Inferior parietal cortex (tissue), 1 donor: ENCODE measurements at regions not wholly inside any gene's neighbourhood (a gene's known extent, or its start where the extent isn't known, plus 50 kb on each side); places are given as distances from the start of the nearest gene placed in this dataset.

Source experiments
- DNase-seq: peaks from one replicate; pipeline ENCODE4 v3.0.0-alpha.2; 2016; ENCODE audit errors: extremely low spot score

DNA sequence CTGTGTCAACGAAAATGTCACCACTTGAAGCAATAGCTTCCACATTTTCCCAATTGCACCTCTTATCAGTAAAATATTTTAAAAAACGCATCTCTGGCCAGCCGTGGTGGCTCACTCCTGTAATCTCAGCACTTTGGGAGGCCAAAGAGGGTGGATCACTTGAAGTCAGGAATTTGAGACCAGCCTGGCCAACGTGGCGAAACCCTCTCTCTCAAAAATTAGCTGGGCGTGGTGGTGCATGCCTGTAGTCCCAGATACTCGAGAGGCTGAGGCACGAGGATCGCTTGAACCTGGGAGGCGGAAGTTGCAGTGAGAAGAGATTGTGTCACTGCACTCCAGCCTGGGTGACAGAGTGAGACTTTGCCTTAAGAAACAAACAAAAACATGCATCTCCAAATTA lies 210.1 kb upstream of the CHD1 start:
- no peak for DNase-seq

DNA sequence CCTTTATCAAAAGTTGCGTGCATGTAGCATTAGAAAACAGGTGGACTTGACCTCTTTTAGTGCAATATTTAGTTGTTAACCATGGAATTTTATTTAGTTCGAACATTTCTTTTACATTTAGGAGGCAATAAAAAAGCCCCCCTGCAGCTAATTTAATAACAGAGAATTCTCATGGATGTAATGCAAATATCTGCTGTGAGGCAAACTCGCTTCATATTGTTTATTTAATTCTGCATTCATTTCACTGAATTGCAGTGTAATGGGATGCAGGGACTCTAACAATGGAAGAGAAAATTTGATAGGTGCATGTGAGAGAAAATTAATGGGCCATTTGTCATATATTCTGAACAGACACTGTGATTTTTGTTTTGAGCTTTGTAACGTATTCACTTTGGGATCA lies 205.1 kb upstream of the CHD1 start:
- no peak for DNase-seq

DNA sequence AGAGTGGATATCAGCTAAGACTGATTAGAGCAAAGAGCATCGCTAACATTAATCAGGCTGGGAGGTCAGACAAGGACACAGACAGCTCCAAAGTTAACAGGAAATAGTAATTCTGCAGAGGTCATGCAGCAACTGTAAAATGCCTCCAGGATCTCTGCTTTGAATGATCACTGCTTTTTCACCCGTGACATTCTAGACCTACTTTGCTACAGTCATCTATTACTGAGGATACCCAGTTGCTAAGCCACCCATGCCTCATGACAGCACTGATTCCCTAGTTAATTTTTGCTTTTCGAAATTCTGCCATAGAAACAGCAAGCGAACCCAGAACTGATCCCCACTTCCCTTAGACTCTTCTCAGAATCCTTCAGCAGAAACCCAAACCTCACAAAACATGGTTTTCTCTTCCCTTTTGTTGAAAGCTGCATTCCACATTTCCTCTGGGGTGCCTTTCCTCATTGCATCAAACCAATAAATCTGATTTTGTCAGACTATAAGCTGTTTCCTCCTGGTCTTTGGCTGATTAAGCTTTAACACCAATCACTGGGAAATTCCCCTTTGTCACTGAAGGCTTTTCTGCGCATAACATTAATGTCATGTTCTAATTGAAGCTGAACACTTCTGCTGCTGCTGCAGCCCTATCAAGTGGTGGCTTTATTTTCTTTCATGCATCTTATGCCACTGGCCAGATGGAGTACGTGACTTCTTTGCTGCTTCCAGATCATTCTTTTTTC lies 201.1 kb upstream of the CHD1 start:
- no peak for DNase-seq

DNA sequence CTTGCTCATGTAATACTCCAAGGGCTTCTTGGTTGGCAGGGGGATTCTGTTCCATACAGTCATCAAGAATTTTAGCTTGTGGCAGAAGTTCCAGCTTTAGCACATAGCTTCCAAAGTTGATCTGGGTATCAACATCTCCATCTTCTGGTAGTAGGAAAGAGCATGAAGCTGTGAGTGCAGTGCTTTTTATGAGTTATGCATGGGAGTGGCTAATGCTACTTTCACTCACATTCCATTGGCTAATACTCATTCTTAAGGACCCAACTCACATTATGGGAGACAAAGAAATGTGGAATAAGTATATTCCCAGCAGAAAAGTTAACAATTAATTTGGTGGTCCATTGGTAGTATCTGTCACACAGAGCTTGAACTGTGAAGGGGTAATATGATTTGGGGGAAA lies 194.2 kb upstream of the CHD1 start:
- no peak for DNase-seq

DNA sequence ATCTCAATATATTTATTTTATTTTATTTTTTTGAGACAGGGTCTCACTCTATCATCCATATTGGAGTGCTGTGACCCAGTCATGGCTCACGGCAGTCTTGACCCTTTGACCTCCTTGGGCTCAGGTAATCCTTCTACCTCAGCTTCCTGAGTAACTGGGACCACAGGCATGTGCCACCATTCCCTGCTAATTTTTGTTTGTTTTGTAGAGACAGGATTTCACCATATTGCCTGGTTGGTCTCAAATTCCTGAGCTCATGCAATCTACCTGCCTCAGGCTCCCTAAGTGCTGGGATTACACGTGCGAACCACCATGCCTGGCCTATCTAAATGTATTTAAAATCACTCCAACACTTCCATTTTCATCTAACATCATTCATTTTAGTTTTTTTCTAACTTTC lies 190.5 kb upstream of the CHD1 start:
- DNase-seq: no peak

DNA sequence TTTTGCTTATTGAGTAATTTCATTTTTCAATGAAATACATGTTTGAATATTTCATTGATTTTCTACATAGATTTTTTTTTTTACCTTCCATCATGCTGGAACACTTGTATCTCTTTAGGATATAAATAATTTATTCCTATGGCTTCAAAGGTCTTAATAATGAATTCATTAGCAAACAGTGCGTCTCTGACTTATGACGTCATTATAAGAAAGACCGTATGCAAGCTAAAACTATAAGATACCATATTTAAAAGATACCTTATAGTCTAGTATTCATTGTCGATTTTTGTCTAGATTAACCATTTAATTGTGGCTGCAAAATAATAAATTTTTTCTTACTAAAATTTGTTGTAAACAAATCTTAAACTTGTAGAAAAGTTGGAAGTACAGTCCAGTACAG lies 187.7 kb upstream of the CHD1 start:
- no peak for DNase-seq

DNA sequence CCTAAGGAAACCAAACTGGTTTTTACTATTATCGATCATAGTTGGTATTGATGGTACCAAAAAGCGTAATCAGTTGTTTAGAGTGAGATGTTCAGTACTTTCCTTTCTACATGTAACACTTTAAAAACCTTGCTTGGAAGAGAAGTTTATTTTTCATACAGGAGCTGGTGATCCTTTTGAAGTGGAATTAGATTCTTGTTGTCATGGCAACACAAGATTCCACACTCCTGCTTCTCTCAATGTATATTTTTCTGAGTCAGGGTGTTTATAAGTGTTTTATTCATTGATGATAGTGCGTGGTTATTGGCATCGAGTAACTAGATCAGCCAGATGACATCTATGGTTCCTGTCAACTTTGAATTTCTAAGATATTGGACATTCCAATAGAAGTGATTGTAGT lies 181.1 kb upstream of the CHD1 start:
- DNase-seq: no peak

DNA sequence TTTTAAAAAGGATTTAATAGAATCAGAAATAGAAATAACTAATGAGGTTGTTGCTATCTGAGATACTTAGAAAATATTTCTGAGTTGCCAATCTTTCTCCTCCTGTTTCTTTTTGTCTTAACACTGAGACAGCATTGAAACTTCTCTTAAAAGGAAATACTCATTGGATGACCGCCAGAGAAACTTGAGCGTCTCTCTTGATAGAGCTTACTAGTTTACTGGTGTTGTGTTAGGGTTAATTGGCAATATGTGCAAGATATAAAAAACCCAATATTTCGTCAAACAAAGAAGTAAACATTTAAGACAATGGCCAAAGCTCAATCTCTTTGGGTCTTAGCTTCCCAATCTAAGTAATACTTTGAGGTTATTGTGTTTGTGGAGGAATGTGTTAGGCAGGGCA lies 176.4 kb upstream of the CHD1 start:
- peak; percentile 22 for DNase-seq

DNA sequence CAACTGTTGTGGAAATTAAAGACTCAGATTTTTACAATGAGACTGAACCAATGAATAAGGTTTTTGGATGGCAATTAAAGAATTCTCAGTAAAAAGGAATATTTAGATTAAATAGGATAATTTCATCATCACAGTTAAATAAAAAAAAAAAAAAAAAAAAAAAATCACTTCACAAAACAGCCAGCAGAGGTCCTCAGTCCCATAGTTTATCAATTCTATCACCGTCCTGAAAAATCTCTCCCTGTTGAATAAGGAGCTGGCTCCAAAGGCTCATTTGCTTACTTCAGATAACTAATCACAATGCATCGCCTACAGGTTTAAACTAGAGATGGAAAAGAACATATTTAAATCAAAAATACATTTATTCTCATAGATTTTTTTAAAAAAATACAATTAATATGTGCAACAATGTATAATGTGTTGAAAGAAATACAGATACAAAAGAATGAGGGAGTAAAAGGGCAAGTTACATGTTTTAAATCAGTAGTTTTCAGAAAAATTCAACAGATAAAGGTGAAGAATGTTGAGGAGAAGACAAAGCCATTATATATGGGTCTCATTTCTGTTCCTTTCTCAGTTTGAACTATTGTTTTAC lies 175.8 kb upstream of the CHD1 start:
- DNase-seq: peak; percentile 79

DNA sequence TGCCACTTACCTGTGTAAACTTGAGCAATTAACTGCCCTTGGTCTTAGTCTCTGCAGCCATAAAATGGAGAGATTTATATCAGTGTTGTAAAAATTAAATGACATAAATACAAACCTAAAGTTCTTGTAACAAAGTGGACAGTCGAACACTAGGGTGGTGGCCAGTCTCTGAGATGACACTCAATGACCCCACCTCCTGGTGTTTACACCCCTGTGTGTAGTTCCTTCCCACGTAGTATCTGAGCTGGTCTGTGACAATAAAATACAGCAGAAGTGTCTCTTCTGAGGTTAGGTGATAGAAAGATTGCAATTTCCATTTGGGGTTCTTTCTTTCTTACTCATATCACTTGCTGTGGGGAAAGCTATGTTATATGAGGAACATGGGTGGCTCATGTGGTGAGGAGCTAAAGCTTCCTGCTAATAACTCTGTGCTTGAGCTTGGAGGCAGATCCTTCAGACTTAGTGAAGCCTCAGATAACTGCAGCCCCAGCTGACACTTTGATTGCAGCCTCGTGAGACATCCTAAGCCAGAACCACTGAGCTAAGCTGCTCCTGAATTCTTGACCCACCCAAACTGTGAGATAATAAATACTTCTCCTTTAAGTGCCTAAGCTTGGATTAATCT lies 173.4 kb upstream of the CHD1 start:
- no peak for DNase-seq

DNA sequence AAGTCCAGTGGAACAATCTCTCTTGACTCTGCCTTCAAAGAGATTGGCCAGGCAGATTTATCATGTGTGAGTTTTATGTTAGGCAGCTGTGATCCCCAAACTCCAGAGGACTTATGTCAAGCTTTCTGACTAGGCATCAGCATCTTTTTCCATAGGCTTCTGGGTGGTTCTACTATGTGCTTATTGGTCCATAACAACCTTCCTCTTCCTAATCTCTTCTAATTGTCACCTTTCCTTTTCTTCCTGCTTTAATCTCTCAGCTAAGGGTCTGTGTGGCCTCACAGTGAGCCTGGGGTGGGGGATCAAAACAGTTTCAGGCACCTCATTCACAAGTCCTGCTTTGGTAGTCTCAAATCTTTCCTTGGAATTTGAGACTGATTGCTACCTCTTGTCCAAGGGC lies 170.9 kb upstream of the CHD1 start:
- no peak for DNase-seq

DNA sequence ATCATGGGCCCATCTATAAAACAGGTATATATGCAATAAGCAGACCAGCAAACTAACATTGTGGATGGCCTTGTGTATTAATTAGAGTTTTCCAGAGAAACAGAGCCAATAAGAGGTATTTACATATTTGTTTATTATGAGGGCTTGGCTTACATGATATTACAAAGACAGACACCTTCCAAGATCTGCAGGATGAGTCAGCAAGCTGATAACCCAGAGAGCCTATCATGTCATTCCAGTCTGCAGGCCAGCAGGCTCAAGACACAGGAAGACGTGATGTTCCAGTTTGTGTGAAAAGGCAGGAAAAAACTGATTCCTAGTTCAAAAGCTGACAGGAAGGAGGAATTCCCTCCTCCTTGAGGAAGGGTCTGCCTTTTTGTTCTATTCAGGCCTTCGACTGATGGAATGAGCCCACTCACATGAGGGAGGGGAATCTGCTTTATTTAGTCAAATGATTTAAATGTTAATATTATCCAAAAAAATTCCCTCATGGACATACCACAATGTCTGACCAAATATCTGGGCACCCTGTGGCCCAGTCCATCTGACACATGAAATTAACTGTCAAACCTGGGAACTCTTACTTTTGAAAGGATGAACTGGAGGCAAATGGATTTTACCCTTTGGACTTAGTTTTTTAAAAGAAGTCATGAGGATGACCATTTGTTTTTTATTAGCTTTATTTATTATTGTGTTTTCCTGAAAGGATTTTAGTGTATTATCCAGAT lies 161.2 kb upstream of the CHD1 start:
- no peak for DNase-seq

DNA sequence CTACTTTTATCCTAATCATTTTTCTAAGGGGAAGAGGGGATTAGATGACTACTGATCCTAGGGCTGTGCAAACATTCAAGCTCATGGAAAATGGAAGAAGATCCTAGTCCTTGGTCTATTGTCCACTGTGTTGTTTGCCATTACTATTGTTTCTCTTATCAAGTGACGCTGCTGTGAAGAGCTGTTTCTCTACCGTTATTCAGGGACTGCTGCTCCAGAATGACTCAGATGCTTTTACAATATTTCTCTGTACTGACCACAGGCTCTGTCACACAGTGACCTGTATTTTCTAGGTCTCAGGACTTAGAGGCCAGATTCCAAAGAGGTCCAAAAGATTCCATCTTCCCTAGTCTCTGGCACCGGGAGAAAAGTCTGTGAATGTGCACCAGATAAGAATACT lies 159.5 kb upstream of the CHD1 start:
- DNase-seq: no peak

DNA sequence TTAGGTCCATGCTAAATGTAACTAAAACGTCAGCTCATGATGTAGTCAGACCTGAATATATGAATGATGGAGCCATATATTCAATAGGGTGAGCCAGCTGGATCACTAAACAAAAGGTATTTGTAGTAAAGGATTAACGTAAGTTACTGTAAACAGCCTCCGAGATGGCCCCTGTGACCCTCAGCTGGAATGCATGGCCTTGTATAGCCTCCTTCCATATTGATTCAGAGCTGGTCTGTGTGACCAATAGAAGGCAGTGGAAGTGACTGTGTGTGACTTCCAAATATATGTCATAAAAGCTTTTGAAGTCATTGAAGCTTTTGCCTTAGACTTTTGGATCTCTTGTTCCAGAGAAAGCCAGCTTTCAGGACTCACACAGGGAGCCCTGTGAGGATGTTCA lies 154.4 kb upstream of the CHD1 start:
- no peak for DNase-seq

DNA sequence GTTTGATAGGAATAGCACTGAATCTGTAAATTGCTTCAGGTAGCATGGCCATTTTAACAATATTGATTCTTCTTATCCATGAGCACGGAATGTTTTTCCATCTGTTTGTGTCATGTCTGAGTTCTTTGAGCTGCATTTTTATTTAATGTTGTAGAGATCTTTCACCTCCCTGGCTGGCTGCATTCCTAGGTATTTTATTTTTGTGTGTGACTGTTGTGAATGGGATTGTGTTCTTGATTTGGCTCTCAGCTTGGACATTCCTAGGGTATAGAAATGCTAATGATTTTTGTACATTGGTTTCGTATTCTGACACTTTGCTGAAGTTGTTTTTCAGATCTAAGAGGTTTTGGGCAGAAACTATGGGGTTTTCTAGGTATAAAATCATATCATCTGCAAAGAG lies 152.9 kb upstream of the CHD1 start:
- no peak for DNase-seq

DNA sequence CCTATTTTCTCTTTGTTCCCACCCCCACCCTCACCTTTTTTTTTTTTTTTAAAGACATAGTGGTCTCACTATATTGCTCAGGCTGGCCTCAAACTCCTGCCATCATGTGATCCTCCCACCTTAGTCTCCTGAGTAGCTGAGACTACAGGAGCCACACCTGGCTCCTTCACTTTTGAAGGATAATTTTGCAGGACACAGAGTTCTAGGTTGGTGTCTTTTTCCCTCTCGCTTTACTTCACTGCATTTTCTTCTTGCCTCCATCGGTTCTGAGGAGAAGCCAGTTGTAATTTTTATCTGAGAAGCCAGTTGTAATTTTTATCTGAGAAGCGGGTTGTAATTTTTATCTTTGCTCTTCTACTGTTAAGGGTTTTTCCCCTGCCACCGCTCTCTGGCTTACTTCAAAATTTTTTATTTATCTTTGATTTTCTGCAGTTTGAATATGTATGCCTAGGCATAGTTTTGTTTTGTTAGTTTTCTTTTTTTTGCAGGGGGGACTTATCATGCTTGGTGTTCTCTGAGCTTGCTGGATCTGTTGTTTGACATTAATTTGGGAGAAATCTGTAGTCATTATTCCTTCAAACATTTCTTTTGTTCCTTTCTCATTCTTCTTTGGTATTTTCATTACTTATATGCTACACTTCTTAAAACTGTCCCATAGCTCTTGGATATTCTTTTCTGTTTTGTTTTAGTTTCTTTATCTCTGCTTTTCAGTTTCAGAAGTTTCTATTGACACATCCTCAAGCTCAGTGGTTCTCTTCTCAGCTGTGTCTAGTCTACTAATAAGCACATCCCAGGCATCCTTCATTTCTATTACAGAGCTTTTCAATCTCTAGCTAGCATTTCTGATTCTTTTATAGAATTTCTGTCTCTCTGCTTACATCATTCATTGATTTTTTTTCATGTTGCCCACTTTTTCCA lies 148.2 kb upstream of the CHD1 start:
- DNase-seq: no peak

DNA sequence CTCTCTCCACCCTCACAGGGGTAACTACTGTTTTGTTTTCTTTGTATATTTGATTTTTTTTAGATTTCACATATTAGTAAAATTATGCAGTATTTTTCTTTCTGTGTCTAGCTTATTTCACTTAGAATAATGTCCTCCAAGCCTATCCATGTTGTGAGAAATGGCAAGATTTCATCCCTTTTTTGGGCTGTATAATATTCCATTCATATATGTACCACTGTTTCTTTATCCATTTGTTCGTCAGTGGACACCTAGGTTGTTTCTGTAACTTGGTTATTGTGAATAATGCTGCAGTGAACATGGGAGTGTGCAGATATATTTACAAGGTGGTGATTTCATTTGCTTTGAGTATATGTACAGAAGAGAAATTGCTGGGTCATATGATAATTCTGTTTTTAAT lies 144.0 kb upstream of the CHD1 start:
- DNase-seq: no peak

DNA sequence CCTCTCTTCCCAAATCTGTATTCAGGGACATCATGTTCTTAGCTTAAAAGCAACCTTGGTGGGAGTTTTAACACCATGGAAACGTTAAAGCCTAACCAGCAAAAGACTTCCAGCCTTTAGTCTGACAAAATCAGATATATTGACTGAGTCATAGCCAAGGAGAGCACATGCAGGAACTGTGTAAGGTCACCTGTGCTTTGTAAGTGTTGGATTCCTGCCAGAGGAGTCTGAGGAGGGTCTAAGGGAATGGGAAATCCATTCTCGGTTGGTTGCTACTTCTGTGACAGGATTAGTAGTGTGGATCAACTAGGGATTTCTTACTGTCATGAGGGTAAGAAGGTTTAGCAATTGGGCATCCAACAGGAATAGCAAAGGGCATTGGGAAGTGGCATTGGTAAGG lies 142.0 kb upstream of the CHD1 start:
- no peak for DNase-seq

DNA sequence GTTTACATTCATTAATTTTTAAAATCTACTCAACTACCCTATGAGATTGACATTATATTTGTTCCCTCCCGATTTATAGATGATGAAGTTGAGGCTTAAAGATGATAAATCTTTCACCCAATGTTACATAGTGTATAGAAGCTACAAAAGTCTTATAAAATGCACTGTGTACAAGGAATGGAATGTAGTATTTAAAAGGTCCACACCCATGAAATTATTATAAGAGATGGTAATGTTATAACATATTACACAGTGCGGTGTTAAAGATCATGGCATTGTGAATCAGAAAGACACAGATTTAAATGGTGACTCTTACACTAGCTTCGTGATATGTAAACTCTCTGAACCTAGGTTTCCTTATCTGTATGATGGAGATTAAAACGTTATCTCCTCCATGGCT lies 141.6 kb upstream of the CHD1 start:
- no peak for DNase-seq

DNA sequence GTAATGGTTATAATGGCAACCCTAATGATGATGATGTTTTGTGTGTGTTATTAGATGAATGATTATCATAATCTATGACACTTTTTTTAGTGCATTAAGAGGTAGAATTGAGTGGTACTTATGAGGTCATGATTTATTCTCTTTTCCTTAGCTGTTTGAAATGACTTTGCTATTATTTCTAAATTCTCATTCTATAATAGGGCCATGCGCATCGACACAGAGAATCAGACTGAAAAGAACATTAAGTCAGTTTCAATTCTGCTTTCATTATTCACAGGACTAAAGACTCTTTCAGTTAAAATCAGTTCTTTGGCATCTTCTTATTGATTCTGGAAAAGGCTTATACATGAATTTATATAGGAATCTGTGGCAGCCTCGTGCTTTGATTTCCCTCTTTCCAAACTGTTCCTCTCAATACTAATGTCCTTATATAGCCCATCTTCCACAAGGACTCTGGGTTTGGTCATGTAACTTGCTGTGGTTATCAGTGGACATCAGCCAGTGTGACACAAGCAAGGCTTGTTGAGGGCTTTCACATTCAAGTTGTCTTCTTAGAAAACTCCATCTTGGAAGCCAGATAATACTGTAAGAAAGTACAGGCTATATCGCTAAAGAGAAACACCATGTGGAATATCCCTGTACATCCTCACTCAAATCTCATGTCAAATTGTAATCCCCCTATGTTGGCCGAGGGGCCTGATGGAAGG lies 140.3 kb upstream of the CHD1 start:
- no peak for DNase-seq

DNA sequence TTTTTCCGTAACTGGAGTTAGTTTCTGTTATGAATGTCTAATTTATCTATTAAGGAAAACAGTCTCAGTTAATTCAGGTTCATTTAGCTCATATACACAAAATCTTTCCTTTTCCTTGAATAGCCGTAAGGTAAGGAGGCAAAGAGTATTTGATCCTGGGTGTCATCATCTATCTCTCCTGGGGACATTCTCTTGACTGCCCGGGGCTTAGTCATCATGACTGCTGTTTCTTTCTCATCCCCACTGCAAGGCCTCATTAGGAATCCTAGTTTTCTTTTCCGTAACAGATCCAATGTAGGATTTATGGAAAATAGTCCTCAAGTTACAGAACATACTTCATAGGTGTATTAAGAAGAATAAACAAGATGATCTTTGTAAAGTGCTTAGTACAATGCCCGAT lies 134.9 kb upstream of the CHD1 start:
- DNase-seq: no peak
